ENCODE measurements at regions not wholly inside any gene's neighbourhood (a gene's known extent, or its start where the extent isn't known, plus 50 kb on each side); places are given as distances from the start of the nearest gene placed in this dataset.

DNA sequence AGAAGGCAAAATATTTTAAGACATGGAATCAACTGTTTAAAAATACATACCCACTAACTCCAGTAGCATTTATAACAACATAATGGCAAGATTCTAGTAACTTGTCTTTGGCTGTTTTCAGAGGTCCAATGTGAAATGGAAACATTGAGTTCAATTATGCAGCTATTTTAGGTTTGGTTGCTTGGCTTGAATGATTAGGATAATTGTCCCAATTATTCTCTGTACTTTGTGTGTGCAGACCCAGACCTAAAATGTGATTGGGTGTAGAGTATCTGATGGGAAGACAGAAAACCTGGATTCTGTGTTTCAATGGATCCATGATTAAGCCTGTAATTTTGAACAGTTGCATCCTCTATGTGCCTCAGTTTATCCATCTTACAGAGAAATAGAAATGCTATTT lies 392.7 kb upstream of the NFE2L3 start:
- no peak for DNase-seq

DNA sequence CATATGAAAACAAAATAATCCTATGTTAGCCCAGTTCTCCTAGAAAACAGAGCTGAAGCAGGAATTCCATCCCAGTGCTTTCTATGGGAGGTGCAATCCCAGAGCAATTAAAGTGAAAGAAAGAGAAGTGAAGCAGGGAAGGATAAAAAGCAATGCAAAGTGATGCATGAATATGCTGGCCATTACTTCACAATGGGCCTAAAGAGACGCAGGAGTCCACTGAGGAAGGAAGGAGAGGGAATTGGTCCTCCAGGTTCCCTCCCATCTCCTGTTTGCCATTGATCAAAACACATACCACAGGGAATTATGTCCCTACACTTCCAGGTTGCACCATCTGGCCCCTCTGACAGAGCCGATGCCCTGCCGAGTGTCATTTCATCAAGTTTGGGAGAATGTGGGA lies 392.2 kb upstream of the NFE2L3 start:
- no peak for DNase-seq

DNA sequence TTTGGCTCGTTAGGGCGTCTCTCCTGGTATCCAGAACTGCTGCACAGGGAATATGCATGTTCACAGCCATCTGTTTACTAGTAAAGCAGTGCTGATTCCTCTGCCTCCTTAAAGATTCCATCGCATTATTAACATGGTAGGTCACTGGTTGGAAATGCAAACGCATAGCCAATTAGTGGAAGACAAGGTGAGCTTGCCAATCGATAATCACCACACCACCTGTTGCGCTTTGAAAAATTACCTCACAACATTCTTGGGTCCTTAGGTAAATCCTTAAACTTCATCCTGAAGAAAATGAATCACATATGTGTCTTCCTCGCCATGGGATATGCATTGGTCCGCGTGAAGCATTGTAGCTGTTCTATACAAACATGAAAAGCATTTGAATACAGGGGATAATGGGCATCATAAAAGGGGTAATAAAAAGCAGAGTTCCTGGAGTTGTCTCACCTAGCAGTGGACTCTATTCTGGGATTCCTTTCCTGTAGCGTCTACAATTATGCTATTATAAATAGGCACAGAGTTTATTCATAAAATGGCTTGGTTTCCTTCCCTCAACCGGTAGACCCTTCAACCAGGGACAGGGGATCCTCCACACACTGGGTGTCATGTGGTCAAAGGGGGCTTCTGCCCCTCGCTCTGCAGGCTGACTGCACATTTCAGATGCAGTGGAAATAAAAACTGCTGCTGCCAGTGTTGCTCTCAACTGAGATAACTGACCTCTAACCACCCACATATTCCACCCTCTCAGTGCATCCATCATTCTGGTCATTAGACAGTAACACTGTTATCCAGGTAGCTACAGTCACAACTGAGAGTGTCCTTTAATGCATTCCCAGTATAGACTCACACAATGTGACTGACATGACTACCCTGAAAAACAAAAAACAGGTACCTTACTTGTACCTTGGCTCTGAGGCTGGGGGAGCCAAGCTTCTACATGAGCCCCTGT lies 389.2 kb upstream of the NFE2L3 start:
- no peak for DNase-seq

DNA sequence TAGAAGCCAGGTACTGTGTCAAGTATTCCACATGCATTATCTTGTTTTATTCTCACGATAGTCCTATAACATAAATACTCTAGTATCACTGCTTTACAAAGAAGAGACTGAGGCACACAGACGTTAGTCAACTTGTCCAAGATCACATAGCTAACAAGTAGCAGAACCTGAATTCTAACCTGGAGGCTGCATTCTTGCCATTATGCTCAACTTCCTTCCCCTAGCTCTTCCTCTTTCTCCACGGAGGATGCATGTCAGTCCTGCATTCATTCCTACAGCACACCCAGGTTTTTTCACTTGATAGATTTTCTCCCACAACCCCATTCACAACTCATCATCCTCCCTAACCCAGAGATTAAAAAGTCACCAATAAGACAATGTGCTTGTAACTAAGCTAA lies 388.5 kb upstream of the NFE2L3 start:
- no peak for DNase-seq

DNA sequence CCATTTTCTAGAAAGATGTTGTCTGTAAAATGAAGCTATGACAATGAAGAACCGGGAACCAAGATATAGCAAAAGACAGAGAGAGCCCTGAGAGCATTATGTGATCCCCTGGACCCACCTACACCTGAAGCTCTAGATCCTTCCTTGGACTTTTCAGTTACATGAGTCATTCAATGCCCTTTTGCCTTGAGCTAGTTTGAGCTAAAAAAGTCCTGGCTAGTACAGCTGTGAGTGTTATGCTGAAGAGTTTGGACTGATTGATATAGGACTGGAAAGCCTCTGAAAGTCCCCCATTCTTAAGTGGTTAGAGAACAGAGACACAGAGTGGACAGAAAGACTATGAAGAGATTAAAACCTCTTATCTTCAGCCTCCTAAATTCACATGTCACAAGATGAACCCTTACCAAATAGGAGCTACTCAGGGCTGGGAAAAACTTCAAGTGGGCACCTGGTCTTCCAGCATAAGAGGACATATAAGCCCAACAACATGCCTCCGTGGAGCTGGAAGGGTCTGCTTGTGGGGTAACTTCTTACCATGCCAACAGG lies 386.8 kb upstream of the NFE2L3 start:
- DNase-seq = no peak

DNA sequence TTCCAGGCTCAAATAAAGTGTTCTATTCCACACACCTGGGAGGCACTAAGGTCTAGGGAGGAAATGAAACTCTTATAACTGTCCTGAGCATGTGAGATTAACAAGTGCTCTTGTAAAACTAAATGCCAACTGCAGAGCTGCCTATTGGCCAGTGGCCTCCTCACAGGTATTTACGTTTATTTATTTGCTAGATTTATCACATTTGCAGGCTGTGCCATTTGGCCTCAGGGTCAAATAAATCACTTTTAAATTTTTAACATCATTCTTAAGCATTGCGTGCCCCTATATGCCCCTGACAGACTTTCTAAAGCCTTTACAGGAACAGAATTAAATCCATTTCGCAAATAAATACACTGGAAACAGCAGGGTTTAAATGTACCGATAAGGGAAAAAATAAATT lies 381.8 kb upstream of the NFE2L3 start:
- no peak for DNase-seq

DNA sequence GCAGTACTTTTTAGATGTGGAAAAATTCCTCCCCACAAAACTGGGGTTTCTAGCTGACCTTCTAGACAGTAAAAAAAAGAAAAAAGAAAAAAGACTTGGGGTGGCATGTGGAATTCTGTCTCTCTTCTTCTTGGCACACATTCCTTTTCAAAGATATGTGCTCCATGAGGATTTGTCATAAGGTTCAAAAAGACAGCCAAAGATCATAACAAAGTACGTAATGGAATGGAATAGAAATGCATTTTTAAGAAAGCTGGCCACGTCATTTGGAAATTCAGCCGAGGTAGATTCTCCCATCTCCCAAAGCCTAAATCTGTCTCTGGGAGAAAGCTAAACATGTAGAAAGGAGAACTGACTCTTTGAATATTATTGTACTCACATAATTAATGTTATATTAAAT lies 381.3 kb upstream of the NFE2L3 start:
- DNase-seq = no peak

DNA sequence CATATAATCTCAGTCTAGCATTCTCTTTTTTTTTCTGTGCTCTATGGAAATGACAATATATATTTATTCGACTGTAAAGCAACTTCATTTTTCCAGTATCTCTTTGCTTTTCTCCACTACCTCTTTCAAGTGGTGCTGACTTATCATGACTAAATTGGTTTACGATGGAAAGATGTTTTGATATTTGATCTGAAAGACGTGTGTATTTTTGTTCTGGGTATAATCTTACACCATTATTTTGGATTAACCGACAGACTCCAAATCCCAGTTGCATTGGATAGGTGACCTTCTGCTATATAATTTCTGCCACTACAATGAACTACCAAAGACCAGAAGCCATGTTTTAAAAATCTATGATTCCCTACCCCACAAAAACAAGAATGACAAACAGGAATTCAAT lies 380.5 kb upstream of the NFE2L3 start:
- DNase-seq = no peak

DNA sequence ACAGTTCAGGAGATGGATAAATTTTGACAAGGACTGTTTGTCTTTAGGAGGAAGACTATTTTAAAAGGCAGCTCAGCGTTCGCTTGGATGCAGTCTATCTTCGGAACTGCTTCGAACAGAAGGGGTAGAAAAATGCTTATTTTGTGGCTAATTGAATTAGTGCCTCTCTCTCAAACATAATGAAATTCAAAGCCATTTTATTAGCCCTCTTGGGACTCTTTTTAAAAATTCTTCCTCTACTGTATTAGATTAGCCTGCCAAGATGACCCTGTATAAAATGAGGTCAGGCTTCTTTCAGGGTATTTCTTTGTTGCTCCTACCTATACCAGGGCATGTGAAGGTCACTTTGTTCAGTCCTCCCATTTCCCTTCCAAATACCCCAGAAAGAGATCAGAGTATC lies 379.2 kb upstream of the NFE2L3 start:
- DNase-seq = no peak

DNA sequence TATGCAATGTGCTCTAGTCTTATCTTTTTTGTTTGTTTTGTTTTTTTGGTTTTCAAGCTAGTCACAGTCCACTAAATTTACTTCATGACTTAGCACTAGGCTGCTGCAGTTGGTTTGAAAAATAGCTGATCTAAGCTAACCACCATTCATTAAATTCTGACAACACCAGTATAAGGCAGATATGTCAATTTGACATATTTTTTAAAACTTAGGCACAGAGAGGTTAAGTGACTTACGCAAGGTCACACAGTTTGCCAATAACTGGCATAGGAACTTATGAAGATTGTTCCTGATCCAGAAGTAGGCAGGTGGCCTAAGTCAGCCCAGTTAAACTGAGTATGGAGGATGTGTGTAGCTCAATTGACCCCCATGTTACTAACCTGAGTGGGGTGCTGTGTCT lies 377.3 kb upstream of the NFE2L3 start:
- no peak for DNase-seq

DNA sequence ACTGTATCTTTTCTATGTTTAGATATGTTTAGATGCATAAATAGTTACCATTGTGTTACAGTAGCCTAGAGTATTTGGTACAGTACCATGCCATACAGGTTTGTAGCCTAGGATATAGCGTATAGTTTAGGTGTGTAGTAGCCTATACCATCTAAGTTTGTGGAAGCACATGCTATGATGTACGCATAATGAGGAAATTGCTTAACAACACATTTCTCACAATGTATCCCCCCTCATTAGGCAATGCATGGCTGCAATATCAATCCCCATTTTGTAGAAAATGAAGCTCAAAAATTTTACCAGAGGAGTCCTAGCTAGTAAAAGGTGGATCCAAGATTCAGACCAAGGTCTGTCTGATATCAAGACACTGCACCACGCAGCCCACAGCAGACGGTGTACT lies 376.4 kb upstream of the NFE2L3 start:
- no peak for DNase-seq

DNA sequence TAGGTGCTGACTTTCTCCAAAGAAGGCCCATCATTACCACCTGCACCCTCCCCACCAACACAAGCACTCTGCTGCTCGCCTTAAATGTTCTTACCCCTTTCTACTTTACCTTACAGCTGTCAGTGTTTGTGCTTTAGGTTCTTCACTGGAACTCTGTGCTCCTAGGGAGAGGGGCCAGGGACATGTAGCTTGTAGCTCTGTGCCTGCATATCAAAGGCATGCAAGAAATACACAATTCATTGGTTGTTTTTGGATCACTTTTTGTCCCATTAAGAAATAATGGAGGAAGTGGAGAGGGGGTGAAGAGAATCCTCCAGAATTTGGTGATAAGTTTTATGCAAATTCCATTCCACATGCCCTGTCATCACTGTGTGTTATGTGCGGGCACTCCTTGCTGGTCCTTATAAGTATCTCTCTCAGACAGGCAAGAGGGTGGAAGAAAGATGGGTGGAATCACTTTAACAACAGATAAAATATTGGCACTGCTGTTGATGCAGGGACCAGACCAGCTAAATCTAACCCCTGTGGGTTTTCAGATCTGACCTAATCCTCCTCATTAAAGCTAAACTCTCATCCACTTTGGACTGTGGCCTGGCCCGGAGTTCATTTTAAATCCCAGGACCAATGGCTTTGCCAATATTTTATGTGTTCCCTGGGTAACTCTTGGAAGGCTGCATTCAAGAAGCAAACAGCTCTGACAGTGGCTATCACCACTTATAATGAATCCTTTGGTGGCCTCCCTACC lies 375.8 kb upstream of the NFE2L3 start:
- DNase-seq = no peak

DNA sequence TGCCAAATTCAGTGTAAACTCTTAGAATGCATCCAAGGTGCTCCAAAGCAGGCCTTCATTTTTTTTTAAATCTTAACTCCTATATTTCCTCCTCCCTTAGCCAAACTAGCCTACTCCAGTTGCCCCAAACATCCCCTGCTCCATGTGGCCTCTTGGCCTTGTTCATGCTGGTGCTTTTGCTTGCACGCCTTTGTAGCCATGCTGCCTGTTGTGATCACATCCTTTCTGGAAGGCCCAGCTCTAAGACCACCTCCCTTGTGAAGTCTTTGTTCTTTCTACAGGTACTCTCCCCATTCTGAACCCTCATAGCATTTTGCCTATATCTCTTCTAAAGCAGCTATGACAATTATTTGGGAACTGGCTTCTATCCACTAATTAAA lies 375.3 kb upstream of the NFE2L3 start:
- no peak for DNase-seq

DNA sequence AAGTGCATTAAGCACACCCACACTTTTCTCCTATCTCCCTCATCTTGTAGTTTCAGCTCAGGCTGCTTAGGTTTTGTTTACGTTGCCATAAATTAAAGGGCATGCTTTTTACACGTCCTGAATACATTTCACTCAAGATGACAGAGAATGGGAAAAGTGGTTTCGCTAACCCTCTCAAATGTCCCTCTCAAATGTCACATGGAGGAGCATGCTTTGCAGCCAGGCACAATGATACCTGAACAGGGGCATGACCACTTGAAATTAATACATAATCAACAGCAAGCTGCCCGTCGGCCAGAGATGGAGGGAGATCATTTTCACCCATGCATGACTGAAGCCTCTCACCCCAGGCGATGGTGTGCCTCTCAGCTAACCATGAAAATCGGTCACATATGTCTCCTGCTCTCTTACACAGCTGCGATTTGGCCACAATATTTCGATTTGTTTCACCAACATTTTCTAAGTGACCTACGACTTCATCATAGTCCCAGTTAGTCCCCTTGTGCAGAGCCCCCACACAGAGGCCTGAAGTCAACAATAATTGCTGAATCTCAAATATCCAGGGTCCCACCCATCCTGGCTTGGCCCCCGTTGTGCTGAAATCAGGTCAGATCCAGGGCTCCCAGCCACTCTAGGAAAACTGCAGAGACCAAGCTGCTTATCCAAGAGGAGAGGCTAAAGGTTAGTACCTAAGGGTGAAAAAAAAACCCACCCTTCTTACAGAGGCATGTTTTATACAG lies 373.9 kb upstream of the NFE2L3 start:
- peak; percentile 96 for DNase-seq

DNA sequence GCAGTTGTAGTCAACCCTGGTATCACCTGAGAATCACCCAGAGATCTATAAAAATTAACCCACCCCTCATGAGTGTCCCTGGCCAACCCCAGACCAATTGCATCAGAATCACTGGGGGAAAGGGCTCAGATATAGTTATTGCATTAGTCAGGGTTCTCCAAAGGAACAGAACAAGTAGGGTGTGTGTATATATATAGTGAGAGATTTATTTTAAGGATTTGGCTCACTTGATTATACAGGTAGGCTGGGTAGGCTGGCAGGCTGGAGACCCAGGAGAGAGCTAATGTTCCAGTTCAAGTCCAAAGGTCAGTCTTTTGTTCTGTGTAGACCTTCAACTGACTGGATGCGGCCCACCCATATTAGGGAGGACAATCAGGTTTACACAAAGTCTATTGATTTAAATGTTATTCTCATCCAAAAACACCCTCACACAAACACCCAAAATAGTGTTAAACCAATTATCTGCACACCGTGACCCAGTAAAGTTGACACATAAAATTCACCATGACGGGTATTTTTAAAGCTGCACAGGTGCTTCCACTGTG lies 372.9 kb upstream of the NFE2L3 start:
- no peak for DNase-seq

DNA sequence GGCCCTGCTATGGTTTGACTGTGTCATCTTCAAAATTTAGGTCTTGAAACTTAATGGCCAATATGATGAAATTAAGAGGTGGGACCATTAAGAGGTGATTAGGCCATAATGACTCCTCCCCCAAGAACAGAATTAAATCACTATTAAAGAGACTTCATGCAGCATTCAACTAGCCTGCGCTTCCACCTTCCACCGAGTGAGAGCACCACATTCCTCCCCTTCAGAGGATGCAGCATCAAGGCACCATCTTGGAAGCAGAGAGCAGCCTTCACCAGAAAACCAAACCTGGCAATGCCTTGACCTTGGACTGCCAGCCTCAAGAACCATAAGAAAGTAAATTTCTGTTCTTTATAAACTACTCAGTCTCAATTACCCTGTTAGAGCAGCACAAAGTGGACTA lies 371.1 kb upstream of the NFE2L3 start:
- DNase-seq = no peak

DNA sequence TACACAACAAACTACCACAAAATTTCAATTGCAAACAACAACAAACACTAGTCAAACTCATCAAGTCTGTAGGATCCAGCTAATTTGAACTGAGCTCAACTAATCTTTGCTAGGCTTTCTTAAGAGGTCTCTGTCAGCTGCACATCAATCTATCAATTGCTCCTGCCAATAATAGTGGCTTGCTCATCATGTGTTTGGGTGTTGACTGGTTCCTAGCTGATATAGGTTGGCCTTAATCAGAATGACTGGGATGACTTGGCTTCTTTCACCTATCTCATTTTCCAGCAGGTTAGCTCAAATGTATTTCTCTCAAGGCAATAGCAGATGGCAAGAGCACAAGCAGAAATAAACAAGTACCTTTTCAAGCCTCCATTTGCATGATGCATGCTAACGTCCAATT lies 370.3 kb upstream of the NFE2L3 start:
- DNase-seq = no peak

DNA sequence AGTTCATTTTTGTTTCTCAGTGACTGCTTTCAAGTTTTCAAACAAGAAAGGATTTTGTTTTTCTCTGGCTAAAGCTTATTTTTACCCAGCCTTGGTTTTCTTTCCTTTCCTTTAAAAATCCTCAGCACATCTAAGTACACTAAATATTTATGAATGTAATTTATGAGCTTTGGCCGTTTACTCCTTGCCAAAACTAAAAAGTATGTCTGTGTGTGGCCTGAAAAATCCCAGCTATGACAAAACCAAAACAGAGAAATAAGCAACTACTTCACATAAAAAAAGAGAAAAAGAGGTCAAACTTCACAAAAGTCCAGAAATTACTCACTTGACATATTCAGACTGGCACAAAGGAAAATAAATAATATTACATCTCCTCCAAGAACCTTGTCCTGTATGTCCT lies 365.1 kb upstream of the NFE2L3 start:
- DNase-seq = no peak

DNA sequence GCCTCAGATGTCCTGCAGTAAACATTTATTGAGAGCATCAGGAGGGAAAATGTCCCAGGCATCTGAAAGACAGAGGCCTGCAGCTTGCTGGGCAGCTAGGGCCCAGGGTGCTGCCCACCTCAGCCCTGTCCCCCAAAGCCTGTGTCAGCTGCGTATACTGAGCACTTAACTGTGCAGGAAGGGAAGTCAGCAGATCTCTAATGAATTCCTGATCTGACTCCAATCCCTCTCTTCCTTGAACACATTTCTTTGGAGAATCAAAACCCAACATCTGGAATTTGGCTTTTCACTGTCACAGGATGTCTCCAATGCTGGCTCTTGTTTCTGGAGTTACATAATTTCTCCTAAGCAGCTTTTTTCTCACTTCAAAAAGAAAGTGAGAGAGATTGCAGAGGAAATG lies 364.7 kb upstream of the NFE2L3 start:
- DNase-seq = no peak

DNA sequence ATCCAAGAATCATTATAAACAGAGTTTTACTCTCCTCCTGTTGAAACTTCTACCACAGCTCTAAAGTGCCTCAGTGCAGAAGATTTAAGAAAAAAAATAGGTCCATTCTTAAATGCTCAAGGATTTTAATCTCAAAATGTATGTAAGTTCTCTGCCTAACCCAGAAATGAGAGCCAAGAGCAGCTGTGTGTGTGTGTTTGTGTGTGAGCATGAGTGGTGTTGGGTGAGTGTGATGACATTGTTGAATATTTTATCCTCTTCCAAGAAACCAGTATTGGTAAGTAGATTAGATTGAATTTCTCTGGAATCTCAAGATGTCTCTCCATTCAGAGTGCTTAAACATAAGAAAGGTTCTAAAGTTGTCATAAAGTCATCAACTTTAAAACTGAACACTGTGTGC lies 363.6 kb upstream of the NFE2L3 start:
- DNase-seq = no peak

DNA sequence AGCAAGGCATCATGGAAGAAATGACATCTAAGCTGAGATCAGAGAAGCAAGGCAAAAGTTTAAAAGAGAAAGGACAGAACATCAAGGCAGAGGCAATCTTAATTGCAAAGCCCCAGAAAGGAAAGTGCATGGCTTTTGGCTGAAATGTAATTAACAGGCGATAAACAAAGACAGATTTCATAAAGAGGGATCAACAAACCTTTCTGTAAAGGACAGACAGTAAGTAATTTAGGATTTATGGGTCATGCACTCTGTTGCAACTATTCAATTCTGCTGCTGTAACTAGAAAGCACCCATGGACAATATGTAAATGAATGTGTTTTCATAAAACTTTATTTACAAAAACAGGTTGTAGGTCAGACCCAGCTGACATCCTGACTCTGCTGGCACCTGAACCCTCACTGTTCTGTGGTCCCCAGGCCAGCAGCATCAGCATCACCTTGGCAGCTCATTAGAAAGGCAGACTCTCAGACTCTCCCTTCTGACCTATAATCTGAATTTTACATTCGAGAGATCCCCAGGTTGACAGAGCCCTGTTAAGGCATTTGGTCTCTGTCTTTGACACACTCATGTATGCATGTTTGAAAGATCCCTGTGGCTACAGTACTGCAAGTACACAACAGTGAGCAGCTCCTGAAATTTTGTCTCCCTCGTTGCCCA lies 362.9 kb upstream of the NFE2L3 start:
- DNase-seq = no peak

Data from DMS79 (cell line).